BE2C (cell line): ENCODE measurements at regions not wholly inside any gene's neighbourhood (a gene's known extent, or its start where the extent isn't known, plus 50 kb on each side); places are given as distances from the start of the nearest gene placed in this dataset.

Source experiments
- DNase-seq: peaks from one replicate; pipeline ENCODE4 v3.0.0-alpha.2; 2020
- H3K27me3 ChIP-seq: fragments of 250-450 bp; sonication (Bioruptor Pico); 2 replicates; pipeline ENCODE4 v1.5.1; 2020; ENCODE audit warnings: mild to moderate bottlenecking
- H3K36me3 ChIP-seq: fragments of 250-450 bp; sonication (Bioruptor Pico); 2 replicates; pipeline ENCODE4 v1.5.1; 2020; ENCODE audit warnings: mild to moderate bottlenecking
- H3K4me1 ChIP-seq: fragments of 250-450 bp; sonication (Bioruptor Pico); 2 replicates; pipeline ENCODE4 v1.5.1; 2020
- H3K4me3 ChIP-seq: 2 replicates; pipeline ENCODE4 v1.5.1; 2011; ENCODE audit warnings: low read depth, low read length
- H3K9me3 ChIP-seq: fragments of 250-450 bp; sonication (Bioruptor Pico); 2 replicates; pipeline ENCODE4 v1.5.1; 2020
- CTCF ChIP-seq: IDR thresholded peaks from 2 replicates; pipeline ENCODE4 v1.5.1; 2012; ENCODE audit warnings: mild to moderate bottlenecking, low read depth, low read length

DNA sequence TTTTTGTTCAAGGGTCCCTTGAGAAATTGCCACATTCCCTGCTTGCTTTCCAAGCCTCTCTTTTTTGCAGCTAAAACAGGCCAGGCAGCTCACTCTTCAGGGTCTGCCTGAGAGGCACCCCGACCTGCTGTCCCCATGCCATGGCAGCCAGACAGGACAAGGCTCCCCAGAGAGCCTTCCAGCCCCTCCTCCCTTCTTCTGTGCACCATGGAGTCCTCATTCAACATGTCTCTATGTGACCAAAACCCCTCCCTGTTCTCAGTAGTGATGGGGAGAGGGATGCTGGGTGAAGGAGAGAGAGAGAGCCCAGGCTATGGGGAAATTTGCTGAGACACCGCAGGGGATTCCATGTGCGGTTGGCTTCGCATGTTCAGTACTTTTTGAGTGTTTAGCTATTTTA, 384.2 kb upstream of the ZNF507 start:
- H3K4me1 ChIP-seq: no peaks in the 10 kb centered on the region
- TF ChIP-seq CTCF: no peak
- H3K36me3 ChIP-seq: no peaks in the 10 kb centered on the region
- DNase-seq: no peak
- H3K4me3 ChIP-seq: no peak overlapping the region
- no peaks in the 10 kb centered on the region for H3K27me3 ChIP-seq
- no peaks in the 10 kb centered on the region for H3K9me3 ChIP-seq

DNA sequence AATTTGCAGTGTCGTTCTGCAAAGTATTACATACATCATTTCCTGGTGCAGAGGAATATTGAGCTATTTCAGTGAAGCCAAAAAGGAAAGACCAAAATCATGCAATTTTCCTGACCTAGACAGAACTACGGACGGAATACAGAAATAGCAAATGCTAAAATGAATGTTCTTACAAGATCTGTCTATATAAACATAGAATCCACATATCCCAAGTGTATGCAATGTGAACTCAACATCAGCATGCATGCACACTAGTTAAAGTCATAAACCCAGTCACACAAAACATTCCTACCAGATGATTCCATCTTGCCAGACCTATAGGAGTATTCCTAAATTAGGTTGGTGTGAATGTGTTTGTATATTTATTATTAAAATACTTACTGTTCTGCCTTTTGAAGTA, 383.7 kb upstream of the ZNF507 start:
- no peaks in the 10 kb centered on the region for H3K9me3 ChIP-seq
- no peak for DNase-seq
- no peak overlapping the region for H3K4me3 ChIP-seq
- no peak for TF ChIP-seq CTCF
- no peaks in the 10 kb centered on the region for H3K4me1 ChIP-seq
- no peaks in the 10 kb centered on the region for H3K27me3 ChIP-seq
- H3K36me3 ChIP-seq: no peaks in the 10 kb centered on the region

GRCh38 chr19:31962561-31962996, 382.8 kb upstream of the ZNF507 start:
- Histone ChIP-seq H3K36me3 (no peaks in the 10 kb centered on the region), H3K9me3 (no peaks in the 10 kb centered on the region), H3K4me3 (no peak overlapping the region), H3K4me1 (no peaks in the 10 kb centered on the region), H3K27me3 (no peaks in the 10 kb centered on the region)
- TF ChIP-seq CTCF: no peak
- no peak for DNase-seq

DNA sequence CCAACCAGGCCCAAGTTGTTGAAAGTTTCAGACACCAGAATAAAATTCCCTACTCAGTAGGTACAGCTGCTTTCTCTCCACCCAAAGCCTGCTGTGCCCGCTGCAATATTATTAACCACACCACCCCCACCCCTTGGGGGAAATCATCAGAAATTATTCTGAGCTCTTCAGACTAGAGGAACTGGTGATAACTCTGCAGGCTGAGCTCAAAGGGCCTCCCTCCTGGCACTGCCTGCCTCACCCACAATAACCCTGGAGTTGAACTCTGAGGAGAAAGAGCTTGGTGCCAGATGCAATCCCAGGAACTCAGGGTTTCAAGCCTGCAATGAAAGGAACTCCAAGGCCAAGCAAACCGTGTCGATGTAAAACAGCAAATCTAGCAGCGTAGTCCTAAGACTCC, 381.7 kb upstream of the ZNF507 start:
- Histone ChIP-seq H3K4me1 (no peaks in the 10 kb centered on the region), H3K9me3 (no peaks in the 10 kb centered on the region), H3K27me3 (no peaks in the 10 kb centered on the region), H3K36me3 (no peaks in the 10 kb centered on the region), H3K4me3 (no peak overlapping the region)
- no peak for TF ChIP-seq CTCF
- DNase-seq: no peak

DNA sequence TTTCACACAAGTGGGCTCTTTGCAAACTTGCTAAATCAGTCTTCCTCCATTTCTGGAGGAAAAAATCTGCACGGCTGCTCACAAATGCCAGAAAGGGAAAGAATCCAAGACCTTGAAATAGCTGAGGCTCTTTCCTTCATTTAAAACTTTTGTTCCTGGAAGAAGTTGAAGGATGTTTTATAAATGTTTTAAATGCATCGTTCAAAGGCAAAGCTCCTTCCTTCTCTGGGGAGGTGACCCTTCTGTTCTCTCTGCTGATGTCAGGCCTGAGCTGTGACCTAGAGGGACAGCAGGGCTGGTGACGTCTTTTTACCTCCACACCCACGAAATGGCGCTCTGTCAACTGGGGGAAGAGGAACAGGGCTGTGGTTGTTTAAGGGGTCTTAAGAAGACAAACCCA, 376.4 kb upstream of the ZNF507 start:
- no peaks in the 10 kb centered on the region for H3K27me3 ChIP-seq
- no peak for DNase-seq
- no peaks in the 10 kb centered on the region for H3K4me1 ChIP-seq
- no peak overlapping the region for H3K4me3 ChIP-seq
- H3K9me3 ChIP-seq: no peaks in the 10 kb centered on the region
- no peaks in the 10 kb centered on the region for H3K36me3 ChIP-seq
- no peak for TF ChIP-seq CTCF

DNA sequence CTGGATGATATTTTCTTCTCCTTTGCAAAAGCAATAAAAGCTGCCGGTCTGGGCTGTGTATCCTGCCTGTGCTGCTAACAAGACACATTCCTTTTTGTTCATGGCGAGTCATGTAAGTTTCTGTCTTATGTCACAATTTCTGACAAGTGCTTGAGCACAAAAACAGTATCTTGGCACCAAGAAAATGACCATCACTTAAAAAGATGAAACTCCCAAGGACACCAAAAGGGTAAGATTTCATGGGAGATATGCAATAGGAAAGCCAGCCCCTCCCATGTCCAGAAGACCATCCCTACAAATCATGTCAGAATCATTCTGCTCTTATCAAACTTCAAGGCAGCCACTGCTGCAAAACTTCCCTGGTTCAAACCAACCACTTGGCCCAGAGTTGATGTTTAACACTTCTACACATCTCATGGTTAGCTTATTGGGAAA, 375.4 kb upstream of the ZNF507 start:
- H3K27me3 ChIP-seq: no peaks in the 10 kb centered on the region
- H3K36me3 ChIP-seq: no peaks in the 10 kb centered on the region
- H3K4me3 ChIP-seq: no peak overlapping the region
- no peaks in the 10 kb centered on the region for H3K9me3 ChIP-seq
- no peak for TF ChIP-seq CTCF
- H3K4me1 ChIP-seq: no peaks in the 10 kb centered on the region
- no peak for DNase-seq
